GM12878 (cell line): ENCODE measurements at regions not wholly inside any gene's neighbourhood (a gene's known extent, or its start where the extent isn't known, plus 50 kb on each side); places are given as distances from the start of the nearest gene placed in this dataset.

Source experiments
- ATAC-seq: fragments of 200-7000 bp; cut with Tn5 transposase; 3 replicates; pipeline ENCODE4 v1.9.1; 2020; ENCODE audit warnings: mild to moderate bottlenecking, moderate library complexity
- BruUV-seq: library from RNA; stranded (reverse); fragments of 400-500 nt; replicated peaks from 2 replicates; lab custom pipeline; 2021; lab: Mats Ljungman, UMichigan
- CTCF ChIA-PET: fragments of 300-600 bp; sonication (Branson Sonifier 250); formaldehyde crosslinking; extraction: SDS; loops from one replicate; lab custom pipeline; 2021; ENCODE audit warnings: inconsistent platforms; lab: Yijun Ruan, JAX
- POLR2A ChIA-PET: fragments of 350-600 bp; formaldehyde crosslinking; extraction: SDS; loops from one replicate; lab custom pipeline; 2021; ENCODE audit warnings: inconsistent platforms; lab: Charles Lee
- RAD21 ChIA-PET: fragments of 300-600 bp; sonication (Branson Sonifier 250); formaldehyde crosslinking; loops from one replicate; lab custom pipeline; 2023; ENCODE audit warnings: antibody characterized with exemption; ENCODE audit not compliant: unreplicated experiment; lab: Charles Lee
- SMC1A ChIA-PET: fragments of 300-600 bp; sonication (Branson Sonifier 250); formaldehyde crosslinking; loops from one replicate; lab custom pipeline; 2023; ENCODE audit not compliant: unreplicated experiment, uncharacterized antibody; lab: Charles Lee
- DNase-seq: peaks from one replicate; pipeline ENCODE4 v3.0.0-alpha.2; 2011; ENCODE audit warnings: low read depth, low spot score
- FAIRE-seq: peaks from 3 replicates; lab custom pipeline; 2011; peaks lifted over from hg19 to GRCh38; lab: Jason Lieb, UNC
- H2AFZ ChIP-seq: 2 replicates; pipeline ENCODE4 v1.6.0; 2011; ENCODE audit warnings: low read depth, low read length, control low read depth; ENCODE audit not compliant: control insufficient read depth
- H3K27ac ChIP-seq: 2 replicates; pipeline ENCODE4 v1.5.1; 2011; ENCODE audit warnings: control low read depth; ENCODE audit not compliant: control insufficient read depth, insufficient read depth
- H3K27me3 ChIP-seq, 2 experiments: replicated peaks in 1 of 2; 2 replicates each; pipeline versions ENCODE4 v1.6.0 to v1.6.1; 2011; ENCODE audit warnings: low read length in 1 of 2; ENCODE audit not compliant: control insufficient read depth in 2 of 2, insufficient read depth in 2 of 2
- H3K36me3 ChIP-seq, 2 experiments: 2 replicates each; pipeline ENCODE4 v1.5.1; 2011; ENCODE audit warnings: low read length in 1 of 2; ENCODE audit not compliant: control insufficient read depth in 2 of 2, insufficient read depth in 2 of 2
- H3K4me1 ChIP-seq: 2 replicates; pipeline ENCODE4 v1.6.1; 2011; ENCODE audit warnings: mild to moderate bottlenecking, low read length, moderate library complexity, mixed read lengths; ENCODE audit not compliant: control insufficient read depth, insufficient read depth
- H3K4me2 ChIP-seq: 2 replicates; pipeline ENCODE4 v1.6.0; 2011; ENCODE audit warnings: control low read depth; ENCODE audit not compliant: control insufficient read depth, insufficient read depth
- H3K4me3 ChIP-seq: fragments of 200-600 bp; sonication (generic); 2 replicates; pipeline ENCODE4 v1.5.1; 2016
- H3K79me2 ChIP-seq: 2 replicates; pipeline ENCODE4 v1.6.0; 2011; ENCODE audit warnings: low read length; ENCODE audit not compliant: control insufficient read depth, insufficient read depth
- H3K9ac ChIP-seq: 2 replicates; pipeline ENCODE4 v1.8.0; 2011; ENCODE audit warnings: low read length, control low read depth, mixed read lengths; ENCODE audit not compliant: control insufficient read depth, insufficient read depth
- H3K9me3 ChIP-seq: replicated peaks from 3 replicates; pipeline ENCODE4 v1.5.1; 2011; ENCODE audit warnings: mild to moderate bottlenecking, low read length; ENCODE audit not compliant: control insufficient read depth, insufficient read depth
- H4K20me1 ChIP-seq: 2 replicates; pipeline ENCODE4 v1.6.0; 2011; ENCODE audit not compliant: control insufficient read depth, insufficient read depth
- IKZF1 ChIP-seq: fragments of 450-650 bp; conservative IDR thresholded peaks from 2 replicates; pipeline ENCODE4 v1.6.1; 2017; ENCODE audit warnings: antibody characterized with exemption, mild to moderate bottlenecking
- SP1 ChIP-seq: IDR thresholded peaks from one replicate; pipeline ENCODE4 v1.6.1; 2011; ENCODE audit warnings: low read depth, low read length
- ZNF622 ChIP-seq: fragments of 450-650 bp; IDR thresholded peaks from 2 replicates; pipeline ENCODE4 v1.6.1; 2017; ENCODE audit warnings: mild to moderate bottlenecking, inconsistent platforms
- WGBS: methylation state at CpG from one replicate; pipeline ENCODE4 v1.1.6; 2016; ENCODE audit warnings: low lambda C conversion rate; ENCODE audit not compliant: insufficient replicate concordance, insufficient coverage; ENCODE audit errors: missing lambda C conversion rate; 5-methylcytosine and 5-hydroxymethylcytosine counted together
- in situ Hi-C: fragments of 300-500 bp; cut with MboI; formaldehyde crosslinking; loops from 9 replicates; pipeline ENCODE4 v1.14.3; 2018; ENCODE audit warnings: mixed read lengths
- intact Hi-C: fragments of 100-400 bp; cut with micrococcal nuclease; formaldehyde crosslinking; loops from one replicate; pipeline ENCODE4 v1.14.2; 2022; ENCODE audit not compliant: unreplicated experiment

GRCh38 chr5:62149879-62150278 lies 156.1 kb upstream of the KIF2A start:
- no peak for FAIRE-seq
- POLR2A ChIA-PET, result no interaction called here
- RAD21 ChIA-PET, result no interaction called here
- Histone ChIP-seq H3K4me2 (no peak overlapping the region), H3K9me3 (no peaks in the 10 kb centered on the region), H4K20me1 (no peaks in the 10 kb centered on the region), H3K4me1 (no peaks in the 10 kb centered on the region), H3K79me2 (no peaks in the 10 kb centered on the region), H3K27me3 (no peaks in the 10 kb centered on the region), H3K36me3 (no peaks in the 10 kb centered on the region), H3K9ac (no peak overlapping the region), H2AFZ (no peak overlapping the region), H3K4me3 (no peak overlapping the region)
- intact Hi-C loops (no loop called here), in situ Hi-C loops (no loop called here)
- WGBS, result 31% methylated on average over 4 of the region's 4 CpGs
- DNase-seq, result no peak
- SMC1A ChIA-PET, result no interaction called here
- no peak for TF ChIP-seq IKZF1
- TF ChIP-seq ZNF622, result no peak
- TF ChIP-seq, all 136 proteins: peak for 0
- H3K27ac ChIP-seq, result no peak overlapping the region
- CTCF ChIA-PET, result no interaction called here
- no TSS peak for BruUV-seq
- no peak for ATAC-seq

- Histone ChIP-seq H3K36me3 (no peaks in the 10 kb centered on the region), H3K4me3 (no peak overlapping the region), H3K9ac (no peak overlapping the region), H3K4me1 (no peaks in the 10 kb centered on the region), H3K9me3 (no peaks in the 10 kb centered on the region), H4K20me1 (no peaks in the 10 kb centered on the region), H3K27ac (no peak overlapping the region), H3K4me2 (no peak overlapping the region), H2AFZ (no peak overlapping the region), H3K79me2 (no peaks in the 10 kb centered on the region), H3K27me3 (no peaks in the 10 kb centered on the region)
- FAIRE-seq (no peak), ATAC-seq (no peak), DNase-seq (no peak)
- no peak for TF ChIP-seq SP1
- RAD21 ChIA-PET, result interaction anchor here (1.2 kb wide), 1 partner anchor 17 kb away, joined by 3 read pairs; no protein-coding TSS in a partner anchor
- no TSS peak for BruUV-seq
- SMC1A ChIA-PET, result no interaction called here
- 37% methylated on average over 4 of the region's 4 CpGs for WGBS
- in situ Hi-C loops, result no loop called here
- POLR2A ChIA-PET, result no interaction called here
- intact Hi-C loops, result no loop called here
- CTCF ChIA-PET, result no interaction called here
These were observed 153.5 kb upstream of the KIF2A start for GRCh38 chr5:62152394-62153087.
